SK-N-SH (cell line): ENCODE measurements at regions not wholly inside any gene's neighbourhood (a gene's known extent, or its start where the extent isn't known, plus 50 kb on each side); places are given as distances from the start of the nearest gene placed in this dataset.

ENCODE experiments used
- CTCF ChIA-PET: fragments of 300-600, 350-600 bp; formaldehyde crosslinking; extraction: SDS; loops from one replicate; lab custom pipeline; 2021; lab: Yijun Ruan, JAX
- POLR2A ChIA-PET: fragments of 350-600 bp; sonication (Branson Sonifier 250); formaldehyde crosslinking; extraction: SDS; loops from one replicate; lab custom pipeline; 2020; ENCODE audit warnings: antibody characterized with exemption, inconsistent platforms; lab: Yijun Ruan, JAX
- DNase-seq: peaks from one replicate; pipeline ENCODE4 v3.0.0; 2012
- H2AFZ ChIP-seq: fragments of 200-600 bp; sonication (generic); 2 replicates; pipeline ENCODE4 v1.8.1; 2016; ENCODE audit warnings: antibody characterized with exemption, mild to moderate bottlenecking, low read depth
- H3F3A ChIP-seq: fragments of 200-600 bp; sonication (generic); replicated peaks from 2 replicates; pipeline ENCODE3; 2016; ENCODE audit warnings: antibody characterized with exemption, mild to moderate bottlenecking; ENCODE audit not compliant: insufficient read depth
- H3K27ac ChIP-seq, 2 experiments: fragments of 200-500 bp in 1 of 2; fragments of 200-600 bp in 1 of 2; sonication (Bioruptor generic) in 1 of 2; sonication (generic), shearing (Covaris generic) in 1 of 2; 2 replicates each; pipeline versions ENCODE4 v1.5.1 to v1.6.1; 2014 to 2016; ENCODE audit warnings: low read depth in 2 of 2, inconsistent platforms in 1 of 2, low read length in 1 of 2, mild to moderate bottlenecking in 1 of 2, mixed read lengths in 1 of 2
- H3K27me3 ChIP-seq: fragments of 200-600 bp; sonication (generic), shearing (Covaris generic); 2 replicates; pipeline ENCODE4 v1.6.1; 2016; ENCODE audit warnings: mixed run types; ENCODE audit not compliant: insufficient read depth
- H3K36me3 ChIP-seq, 2 experiments: fragments of 200-500 bp in 1 of 2; fragments of 200-600 bp in 1 of 2; sonication (Bioruptor generic) in 1 of 2; sonication (generic) in 1 of 2; replicated peaks in 1 of 2; 2 replicates each; pipeline versions ENCODE3 to v1.5.1; 2014 to 2016; ENCODE audit warnings: low read length in 1 of 2, mild to moderate bottlenecking in 1 of 2; ENCODE audit not compliant: insufficient read depth in 2 of 2, control insufficient read depth in 1 of 2
- H3K4me1 ChIP-seq, 2 experiments: fragments of 200-500 bp in 1 of 2; fragments of 200-600 bp in 1 of 2; sonication (Bioruptor generic) in 1 of 2; sonication (generic), shearing (Covaris generic) in 1 of 2; 2 replicates each; pipeline versions ENCODE4 v1.5.1 to v1.6.1; 2014 to 2016; ENCODE audit warnings: low read depth in 1 of 2, low read length in 1 of 2, mixed run types in 1 of 2; ENCODE audit not compliant: insufficient read depth in 2 of 2, control insufficient read depth in 1 of 2
- H3K4me2 ChIP-seq: fragments of 200-600 bp; sonication (generic), shearing (Covaris generic); 2 replicates; pipeline ENCODE4 v1.6.1; 2017; ENCODE audit warnings: mixed run types
- H3K4me3 ChIP-seq, 2 experiments: fragments of 200-500 bp in 1 of 2; fragments of 200-600 bp in 1 of 2; sonication (Bioruptor generic) in 1 of 2; sonication (generic), shearing (Covaris generic) in 1 of 2; 2 replicates each; pipeline versions ENCODE4 v1.5.1 to v1.8.1; 2014 to 2016; ENCODE audit warnings: low read depth in 2 of 2, inconsistent platforms in 1 of 2, low read length in 1 of 2, mild to moderate bottlenecking in 1 of 2, mixed read lengths in 1 of 2, moderate library complexity in 1 of 2
- H3K79me2 ChIP-seq: fragments of 200-600 bp; sonication (generic); 2 replicates; pipeline ENCODE4 v1.8.1; 2017; ENCODE audit warnings: mild to moderate bottlenecking; ENCODE audit not compliant: insufficient read depth
- H3K9ac ChIP-seq: fragments of 200-600 bp; sonication (generic); 2 replicates; pipeline ENCODE4 v1.6.1; 2017; ENCODE audit warnings: mixed run types
- H3K9me2 ChIP-seq: fragments of 200-600 bp; sonication (generic); 2 replicates; pipeline ENCODE4 v1.6.1; 2017; ENCODE audit warnings: mixed run types
- H3K9me3 ChIP-seq: fragments of 200-600 bp; sonication (generic); 2 replicates; pipeline ENCODE4 v1.6.1; 2017; ENCODE audit warnings: mixed run types, mild to moderate bottlenecking, moderate library complexity
- H4K20me1 ChIP-seq: fragments of 200-600 bp; sonication (generic); 2 replicates; pipeline ENCODE4 v1.6.1; 2017; ENCODE audit warnings: mild to moderate bottlenecking, mixed run types; ENCODE audit not compliant: insufficient read depth
- CHD2 ChIP-seq: fragments of 150-350 bp; IDR thresholded peaks from 2 replicates; pipeline ENCODE4 v1.6.1; 2018; ENCODE audit warnings: low read length; ENCODE audit not compliant: partially characterized antibody
- ELF1 ChIP-seq: IDR thresholded peaks from 2 replicates; pipeline ENCODE4 v1.4.0; 2012
- EZH2phosphoT487 ChIP-seq: fragments of 200-600 bp; sonication (generic); IDR thresholded peaks from 2 replicates; pipeline ENCODE4 v1.6.1; 2017; ENCODE audit warnings: low read depth, mixed run types, mild to moderate bottlenecking, antibody characterized with exemption, moderate library complexity, borderline replicate concordance
- FOSL2 ChIP-seq: IDR thresholded peaks from 2 replicates; pipeline ENCODE4 v1.4.0; 2012; ENCODE audit warnings: low read depth, mild to moderate bottlenecking, moderate library complexity, borderline replicate concordance
- FOXM1 ChIP-seq: IDR thresholded peaks from 2 replicates; pipeline ENCODE4 v1.4.0; 2012; ENCODE audit warnings: low read depth, mild to moderate bottlenecking
- JUND ChIP-seq: IDR thresholded peaks from 2 replicates; pipeline ENCODE4 v1.4.0; 2012
- NRF1 ChIP-seq: IDR thresholded peaks from 2 replicates; pipeline ENCODE4 v1.6.1; 2012; ENCODE audit warnings: low read depth, mild to moderate bottlenecking, low read length
- ZBTB33 ChIP-seq: IDR thresholded peaks from 2 replicates; pipeline ENCODE4 v1.4.0; 2012; ENCODE audit warnings: low read depth, borderline replicate concordance
- WGBS: methylation state at CpG from one replicate; pipeline ENCODE4 v1.1.6; 2017; ENCODE audit warnings: low lambda C conversion rate; 5-methylcytosine and 5-hydroxymethylcytosine counted together
- TF ChIP-seq, protein P1 (sequence below): IDR thresholded peaks from 2 replicates; pipeline ENCODE4 v1.6.1; 2012; ENCODE audit warnings: mild to moderate bottlenecking, low read depth, low read length, moderate library complexity
- TF ChIP-seq, protein P2 (sequence below): IDR thresholded peaks from 2 replicates; pipeline ENCODE4 v1.4.0; 2012; ENCODE audit warnings: low read depth

DNA sequence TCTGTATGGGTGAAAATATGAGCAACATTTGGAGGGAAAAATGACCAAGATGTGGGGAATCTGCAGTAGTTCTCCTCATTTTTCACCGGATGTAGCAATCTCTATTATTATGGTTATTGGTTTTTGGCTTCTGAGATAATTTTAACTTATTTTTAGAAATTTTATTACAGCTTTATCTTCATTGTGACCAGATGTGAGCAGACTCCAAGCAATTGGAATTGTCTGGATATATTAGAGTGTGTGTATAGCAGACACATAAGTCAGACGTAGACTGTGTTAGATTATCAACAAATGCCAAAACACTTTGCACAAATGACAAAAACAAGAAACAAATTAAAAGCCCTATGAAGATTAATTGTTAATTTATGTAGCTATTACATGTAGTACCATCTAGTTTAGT lies 249.1 kb downstream of the DNAJB9 start (continued):
- TF ChIP-seq, protein P1, sequence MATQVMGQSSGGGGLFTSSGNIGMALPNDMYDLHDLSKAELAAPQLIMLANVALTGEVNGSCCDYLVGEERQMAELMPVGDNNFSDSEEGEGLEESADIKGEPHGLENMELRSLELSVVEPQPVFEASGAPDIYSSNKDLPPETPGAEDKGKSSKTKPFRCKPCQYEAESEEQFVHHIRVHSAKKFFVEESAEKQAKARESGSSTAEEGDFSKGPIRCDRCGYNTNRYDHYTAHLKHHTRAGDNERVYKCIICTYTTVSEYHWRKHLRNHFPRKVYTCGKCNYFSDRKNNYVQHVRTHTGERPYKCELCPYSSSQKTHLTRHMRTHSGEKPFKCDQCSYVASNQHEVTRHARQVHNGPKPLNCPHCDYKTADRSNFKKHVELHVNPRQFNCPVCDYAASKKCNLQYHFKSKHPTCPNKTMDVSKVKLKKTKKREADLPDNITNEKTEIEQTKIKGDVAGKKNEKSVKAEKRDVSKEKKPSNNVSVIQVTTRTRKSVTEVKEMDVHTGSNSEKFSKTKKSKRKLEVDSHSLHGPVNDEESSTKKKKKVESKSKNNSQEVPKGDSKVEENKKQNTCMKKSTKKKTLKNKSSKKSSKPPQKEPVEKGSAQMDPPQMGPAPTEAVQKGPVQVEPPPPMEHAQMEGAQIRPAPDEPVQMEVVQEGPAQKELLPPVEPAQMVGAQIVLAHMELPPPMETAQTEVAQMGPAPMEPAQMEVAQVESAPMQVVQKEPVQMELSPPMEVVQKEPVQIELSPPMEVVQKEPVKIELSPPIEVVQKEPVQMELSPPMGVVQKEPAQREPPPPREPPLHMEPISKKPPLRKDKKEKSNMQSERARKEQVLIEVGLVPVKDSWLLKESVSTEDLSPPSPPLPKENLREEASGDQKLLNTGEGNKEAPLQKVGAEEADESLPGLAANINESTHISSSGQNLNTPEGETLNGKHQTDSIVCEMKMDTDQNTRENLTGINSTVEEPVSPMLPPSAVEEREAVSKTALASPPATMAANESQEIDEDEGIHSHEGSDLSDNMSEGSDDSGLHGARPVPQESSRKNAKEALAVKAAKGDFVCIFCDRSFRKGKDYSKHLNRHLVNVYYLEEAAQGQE, result no peak
- TF ChIP-seq FOXM1, result no peak
- TF ChIP-seq JUND, result no peak
- no peak for TF ChIP-seq ELF1
- TF ChIP-seq NRF1, result no peak
- no peak for TF ChIP-seq ZBTB33
- TF ChIP-seq CHD2, result peak; percentile 86
- TF ChIP-seq, protein P2, sequence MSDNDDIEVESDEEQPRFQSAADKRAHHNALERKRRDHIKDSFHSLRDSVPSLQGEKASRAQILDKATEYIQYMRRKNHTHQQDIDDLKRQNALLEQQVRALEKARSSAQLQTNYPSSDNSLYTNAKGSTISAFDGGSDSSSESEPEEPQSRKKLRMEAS, result no peak

GRCh38 chr7:108824840-108825580 lies 255.3 kb downstream of the DNAJB9 start:
- ChIA-PET CTCF (interaction anchor here (0.8 to 1.5 kb wide), 3 partner anchors 9 to 83 kb away, joined by 3 read pairs; no protein-coding TSS in a partner anchor), POLR2A (no interaction called here)
- Histone ChIP-seq H3K27me3 (no peaks in the 10 kb centered on the region), H3K4me1 (peaks cover 0 to 14% of the 10 kb centered on the region in 2 experiments; a peak in 1 of 4 replicates), H3K36me3 (no peaks in the 10 kb centered on the region), H3K27ac (peak overlapping the region in 1 of 2 experiments; percentile 74; a peak in 2 of 4 replicates), H2AFZ (no peak overlapping the region), H3K9me3 (no peaks in the 10 kb centered on the region), H4K20me1 (no peaks in the 10 kb centered on the region), H3F3A (no peaks in the 10 kb centered on the region), H3K9ac (no peak overlapping the region), H3K79me2 (no peaks in the 10 kb centered on the region), H3K4me2 (peak overlapping the region; percentile 22; the same call in 1 of the 2 replicates), H3K4me3 (no peak overlapping the region; a peak in 1 of 4 replicates), H3K9me2 (no peaks in the 10 kb centered on the region)
- DNase-seq, result no peak
- WGBS, result 21% methylated on average over 3 of the region's 3 CpGs
- no peak for TF ChIP-seq EZH2phosphoT487
- TF ChIP-seq FOSL2, result 0 out of 2 replicates have a peak, but pooled peaks have one; percentile 8
